D721Med (cell line): ENCODE measurements at regions not wholly inside any gene's neighbourhood (a gene's known extent, or its start where the extent isn't known, plus 50 kb on each side); places are given as distances from the start of the nearest gene placed in this dataset.

ENCODE experiments used
- DNase-seq: peaks from one replicate; pipeline ENCODE4 v3.0.0; 2011; ENCODE audit warnings: low spot score; ENCODE audit not compliant: insufficient read length
- FAIRE-seq: peaks from 2 replicates; lab custom pipeline; 2011; peaks lifted over from hg19 to GRCh38; lab: Jason Lieb, UNC
- CTCF ChIP-seq: IDR thresholded peaks from 2 replicates; pipeline ENCODE4 v1.5.1; 2012; ENCODE audit warnings: mild to moderate bottlenecking, control low read depth; ENCODE audit not compliant: insufficient read depth; ENCODE audit errors: missing control alignments

GRCh38 chr2:62313449-62314227 lies 117.7 kb downstream of the B3GNT2 start:
- DNase-seq (no peak), FAIRE-seq (no peak)
- TF ChIP-seq CTCF = no peak

- no peak for FAIRE-seq
- DNase-seq = no peak
- no peak for TF ChIP-seq CTCF
These were observed 113.7 kb downstream of the B3GNT2 start for GRCh38 chr2:62309465-62310091.

GRCh38 chr2:62309081-62309464 lies 113.2 kb downstream of the B3GNT2 start:
- DNase-seq (no peak), FAIRE-seq (no peak)
- no peak for TF ChIP-seq CTCF

GRCh38 chr2:62307469-62308389 lies 111.8 kb downstream of the B3GNT2 start:
- no peak for TF ChIP-seq CTCF
- no peak for FAIRE-seq
- DNase-seq = no peak

- DNase-seq = no peak
- no peak for TF ChIP-seq CTCF
- FAIRE-seq = no peak
These were observed 111.0 kb downstream of the B3GNT2 start for GRCh38 chr2:62306751-62307468.

- no peak for TF ChIP-seq CTCF
- DNase-seq (no peak), FAIRE-seq (no peak)
These were observed 109.7 kb downstream of the B3GNT2 start for GRCh38 chr2:62305421-62306176.
